HL-60 (cell line): ENCODE measurements at regions not wholly inside any gene's neighbourhood (a gene's known extent, or its start where the extent isn't known, plus 50 kb on each side); places are given as distances from the start of the nearest gene placed in this dataset.

ENCODE experiments used
- DNase-seq, 2 experiments: peaks; one replicate each; pipeline ENCODE4 v3.0.0-alpha.2; 2010 to 2020; ENCODE audit warnings: low read depth in 1 of 2, low spot score in 1 of 2
- H3K27ac ChIP-seq: fragments of 250-450 bp; sonication (Bioruptor Pico); replicated peaks from 2 replicates; pipeline ENCODE4 v1.5.1; 2020; ENCODE audit warnings: mild to moderate bottlenecking, moderate library complexity
- H3K27me3 ChIP-seq: fragments of 250-450 bp; sonication (Bioruptor Pico); 2 replicates; pipeline ENCODE4 v1.5.1; 2021; ENCODE audit warnings: mild to moderate bottlenecking, moderate library complexity; ENCODE audit not compliant: insufficient read depth, poor library complexity, severe bottlenecking
- H3K4me3 ChIP-seq: replicated peaks from 2 replicates; pipeline ENCODE4 v1.5.1; 2011; ENCODE audit warnings: mild to moderate bottlenecking, control low read depth, low read length; ENCODE audit not compliant: insufficient read depth
- CTCF ChIP-seq: IDR thresholded peaks from one replicate; pipeline ENCODE4 v1.5.1; 2011; ENCODE audit warnings: low read length, control low read depth, inconsistent platforms; ENCODE audit not compliant: insufficient read depth
- GABPA ChIP-seq: IDR thresholded peaks from 2 replicates; pipeline ENCODE4 v1.6.1; 2012; ENCODE audit warnings: low read depth
- POLR2AphosphoS5 ChIP-seq: IDR thresholded peaks from 2 replicates; pipeline ENCODE4 v1.6.1; 2012; ENCODE audit warnings: low read depth
- REST ChIP-seq: IDR thresholded peaks from 2 replicates; pipeline ENCODE4 v1.6.1; 2012; ENCODE audit warnings: low read depth; ENCODE audit not compliant: insufficient replicate concordance
- SPI1 ChIP-seq: IDR thresholded peaks from 2 replicates; pipeline ENCODE4 v1.6.1; 2012; ENCODE audit warnings: low read depth, mild to moderate bottlenecking, borderline replicate concordance

GRCh38 chr9:16197578-16198370 is 644.9 kb downstream of the CCDC171 start:
- no peak for TF ChIP-seq SPI1
- no peak for TF ChIP-seq CTCF
- no peak for TF ChIP-seq POLR2AphosphoS5
- TF ChIP-seq REST: no peak
- TF ChIP-seq GABPA: no peak
- DNase-seq: no peak
- Histone ChIP-seq H3K27me3 (no peaks in the 10 kb centered on the region), H3K4me3 (no peak overlapping the region), H3K27ac (no peak overlapping the region)

GRCh38 chr9:16198996-16199395 is 646.2 kb downstream of the CCDC171 start:
- no peak overlapping the region for H3K4me3 ChIP-seq
- TF ChIP-seq CTCF (no peak), POLR2AphosphoS5 (no peak), GABPA (no peak), REST (no peak), SPI1 (no peak)
- no peaks in the 10 kb centered on the region for H3K27me3 ChIP-seq
- no peak for DNase-seq
- no peak overlapping the region for H3K27ac ChIP-seq

DNA sequence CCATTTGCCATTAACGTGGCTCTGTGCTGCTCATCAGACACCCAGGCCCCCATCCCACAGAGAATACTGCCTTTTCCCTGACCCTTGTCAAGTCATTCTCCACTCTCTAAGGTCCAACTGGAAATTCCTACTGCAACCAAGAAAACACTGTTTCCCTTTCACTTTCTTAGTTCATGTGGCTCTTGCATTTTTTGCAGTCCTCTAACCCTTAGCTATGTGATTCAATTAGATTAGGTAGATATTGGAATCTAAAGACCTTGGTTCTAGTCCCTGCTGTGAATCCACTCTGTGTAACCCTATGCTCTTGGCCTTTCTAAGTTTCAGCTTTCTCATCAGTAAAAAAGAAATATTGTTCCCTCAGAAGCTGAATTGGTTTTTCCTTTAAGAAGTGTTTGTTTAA is 649.4 kb downstream of the CCDC171 start:
- no peak for TF ChIP-seq GABPA
- no peak for DNase-seq
- Histone ChIP-seq H3K4me3 (no peak overlapping the region), H3K27me3 (no peaks in the 10 kb centered on the region), H3K27ac (no peak overlapping the region)

GRCh38 chr9:16202914-16203728 is 650.3 kb downstream of the CCDC171 start:
- Histone ChIP-seq H3K27ac (no peak overlapping the region), H3K4me3 (no peak overlapping the region), H3K27me3 (no peaks in the 10 kb centered on the region)
- DNase-seq: no peak
- no peak for TF ChIP-seq CTCF
- no peak for TF ChIP-seq POLR2AphosphoS5
- no peak for TF ChIP-seq REST
- no peak for TF ChIP-seq SPI1
- TF ChIP-seq GABPA: no peak
